ENCODE measurements at regions not wholly inside any gene's neighbourhood (a gene's known extent, or its start where the extent isn't known, plus 50 kb on each side); places are given as distances from the start of the nearest gene placed in this dataset.
A peak's percentile ranks its signal among the peaks of the same experiment; 100 is the strongest.

DNA sequence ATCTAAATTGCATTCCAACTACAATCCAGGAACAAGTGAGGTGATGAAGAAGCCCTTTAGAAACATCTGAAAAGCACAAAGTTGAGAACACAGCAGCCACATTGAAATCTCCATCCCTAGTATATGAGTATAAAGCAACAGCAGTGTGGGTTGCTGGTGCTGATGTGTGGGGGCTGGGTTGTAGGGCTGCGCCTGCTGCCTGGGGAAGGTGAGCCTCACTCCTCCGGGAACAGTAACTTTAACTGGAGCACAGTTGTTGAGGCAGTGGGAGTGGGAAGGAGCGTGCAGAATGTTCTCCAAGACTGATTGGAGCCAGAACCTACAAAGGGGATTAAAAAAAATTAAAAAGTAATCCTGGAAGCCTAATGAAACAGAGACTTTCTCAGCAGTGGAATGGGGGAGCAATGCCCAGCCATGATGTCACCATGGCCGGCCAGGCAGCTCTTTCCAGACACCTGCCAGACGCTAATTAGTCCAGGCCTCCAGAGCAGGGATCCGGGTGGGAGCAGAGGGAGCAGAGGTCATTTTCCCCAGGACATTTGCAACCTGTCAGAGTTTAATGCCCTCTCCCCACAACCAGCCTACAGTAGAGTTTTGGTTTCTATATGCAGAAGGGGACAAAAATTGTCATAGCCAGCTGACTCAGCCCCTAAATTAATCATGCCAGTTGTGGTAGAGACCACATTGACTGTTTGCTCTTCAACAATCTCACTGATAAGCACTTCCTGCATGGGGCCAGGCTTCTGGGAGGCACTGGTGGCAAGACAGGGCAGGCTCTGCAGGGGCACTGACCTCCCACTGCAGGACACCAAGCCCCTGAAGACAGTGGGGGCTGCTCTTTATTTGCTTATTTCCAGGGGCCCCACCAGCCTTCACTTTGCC is 133.0 kb upstream of the ZNF32 start:
- intact Hi-C loops (cut with DNase I), result loop anchor here in 3 of 10 donors (5.0 kb wide), 1 partner anchor 89 kb away; no protein-coding TSS in a partner anchor
- Histone ChIP-seq H3K9me3 (no peaks in the 10 kb centered on the region), H3K27me3 (no peaks in the 10 kb centered on the region), H3K27ac (no peak overlapping the region), H3K36me3 (no peaks in the 10 kb centered on the region), H3K4me3 (no peak overlapping the region), H3K4me1 (peaks cover 0 to 21% (median 7%) of the 10 kb centered on the region in 9 donors)
- peak in 4 of 8 donors; percentile 18 to 61 (median 29) for ATAC-seq
- DNase-seq, result no peak
- 77% methylated on average over 6 of the region's 6 CpGs for WGBS, 2 donors
- TF ChIP-seq, protein P1, sequence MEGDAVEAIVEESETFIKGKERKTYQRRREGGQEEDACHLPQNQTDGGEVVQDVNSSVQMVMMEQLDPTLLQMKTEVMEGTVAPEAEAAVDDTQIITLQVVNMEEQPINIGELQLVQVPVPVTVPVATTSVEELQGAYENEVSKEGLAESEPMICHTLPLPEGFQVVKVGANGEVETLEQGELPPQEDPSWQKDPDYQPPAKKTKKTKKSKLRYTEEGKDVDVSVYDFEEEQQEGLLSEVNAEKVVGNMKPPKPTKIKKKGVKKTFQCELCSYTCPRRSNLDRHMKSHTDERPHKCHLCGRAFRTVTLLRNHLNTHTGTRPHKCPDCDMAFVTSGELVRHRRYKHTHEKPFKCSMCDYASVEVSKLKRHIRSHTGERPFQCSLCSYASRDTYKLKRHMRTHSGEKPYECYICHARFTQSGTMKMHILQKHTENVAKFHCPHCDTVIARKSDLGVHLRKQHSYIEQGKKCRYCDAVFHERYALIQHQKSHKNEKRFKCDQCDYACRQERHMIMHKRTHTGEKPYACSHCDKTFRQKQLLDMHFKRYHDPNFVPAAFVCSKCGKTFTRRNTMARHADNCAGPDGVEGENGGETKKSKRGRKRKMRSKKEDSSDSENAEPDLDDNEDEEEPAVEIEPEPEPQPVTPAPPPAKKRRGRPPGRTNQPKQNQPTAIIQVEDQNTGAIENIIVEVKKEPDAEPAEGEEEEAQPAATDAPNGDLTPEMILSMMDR (IDR thresholded peaks at IDR 0.05), result no peak

DNA sequence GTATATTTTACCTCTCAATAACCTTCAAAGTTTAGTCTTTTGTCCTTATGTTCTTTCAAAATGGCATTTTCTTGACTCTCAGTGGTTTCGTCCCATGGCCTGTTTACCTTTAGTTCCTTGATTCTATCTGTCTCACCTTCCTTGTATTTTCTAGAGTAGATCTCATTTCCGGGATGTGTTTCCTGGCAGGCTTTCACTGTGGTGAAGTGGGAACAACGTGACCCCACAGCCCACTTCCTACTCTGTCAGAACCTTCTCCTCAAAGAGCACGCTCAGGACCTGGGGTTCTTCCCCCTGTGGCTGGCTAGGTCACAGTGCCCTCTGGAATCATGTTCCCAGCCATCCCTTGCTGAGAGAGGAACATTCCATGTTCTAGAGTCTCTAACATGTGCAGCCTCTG is 129.9 kb upstream of the ZNF32 start:
- DNase-seq (no peak), ATAC-seq (no peak)
- no peak overlapping the region for H3K4me3 ChIP-seq
- no peaks in the 10 kb centered on the region for H3K27me3 ChIP-seq
- H3K4me1 ChIP-seq, result peaks cover 0 to 28% (median 7%) of the 10 kb centered on the region in 9 donors
- no peaks in the 10 kb centered on the region for H3K9me3 ChIP-seq
- intact Hi-C loops (cut with DNase I), result loop anchor here in 2 of 10 donors (5.0 to 10.0 kb wide), 2 partner anchors 66 to 84 kb away; no protein-coding TSS in a partner anchor
- TF ChIP-seq, protein P1 (IDR thresholded peaks at IDR 0.05), result no peak
- no peak overlapping the region for H3K27ac ChIP-seq
- 69 to 72% methylated on average over 4 of the region's 4 CpGs for WGBS, 2 donors
- no peaks in the 10 kb centered on the region for H3K36me3 ChIP-seq

GRCh38 chr10:43775384-43775783 is 126.7 kb upstream of the ZNF32 start:
- Histone ChIP-seq H3K9me3 (peaks cover 0 to 9% (median 0%) of the 10 kb centered on the region in 11 donors), H3K4me3 (no peak overlapping the region), H3K27me3 (no peaks in the 10 kb centered on the region), H3K4me1 (peaks cover 0 to 15% (median 0%) of the 10 kb centered on the region in 9 donors), H3K36me3 (no peaks in the 10 kb centered on the region), H3K27ac (no peak overlapping the region)
- ATAC-seq, result no peak
- no peak for DNase-seq
- intact Hi-C loops (cut with DNase I), result loop anchor here in 2 of 10 donors (5.0 to 10.0 kb wide), 2 partner anchors 63 to 81 kb away; no protein-coding TSS in a partner anchor
- 97 to 98% methylated on average over 12 of the region's 12 CpGs for WGBS, 2 donors
- TF ChIP-seq, protein P1 (IDR thresholded peaks at IDR 0.05), result no peak

DNA sequence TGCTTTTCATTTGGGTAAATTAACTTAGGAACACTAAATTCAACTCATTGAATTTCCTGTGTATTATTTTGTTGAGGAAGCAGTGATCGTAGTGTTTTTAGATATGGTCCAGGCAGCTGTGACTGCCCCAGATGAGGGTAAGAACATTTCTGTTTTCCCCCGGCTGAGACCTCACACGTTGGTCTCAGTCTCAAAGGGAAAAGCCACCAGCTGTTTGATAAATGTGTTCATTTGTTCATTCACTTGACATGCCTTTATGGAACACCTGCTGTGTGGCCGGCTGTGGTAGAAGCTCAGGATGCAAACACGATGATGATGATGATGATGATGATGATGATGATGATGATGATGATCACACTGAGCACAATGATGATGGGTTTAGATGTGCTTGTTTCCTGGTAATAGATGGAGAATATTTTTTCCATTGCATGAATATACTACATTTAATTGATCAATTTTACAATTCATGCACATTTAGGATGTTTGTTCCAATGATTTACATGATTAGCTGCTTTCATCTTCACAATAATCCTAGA is 125.6 kb upstream of the ZNF32 start:
- Histone ChIP-seq H3K4me1 (peaks cover 0 to 15% (median 0%) of the 10 kb centered on the region in 9 donors), H3K4me3 (no peak overlapping the region), H3K36me3 (no peaks in the 10 kb centered on the region), H3K27ac (no peak overlapping the region), H3K27me3 (no peaks in the 10 kb centered on the region), H3K9me3 (peaks cover 0 to 14% (median under 1%) of the 10 kb centered on the region in 11 donors)
- intact Hi-C loops (cut with DNase I), result loop anchor here in 1 of 10 donors (10.0 kb wide), 1 partner anchor 80 kb away; no protein-coding TSS in a partner anchor
- ATAC-seq (no peak), DNase-seq (no peak)
- TF ChIP-seq, protein P1 (IDR thresholded peaks at IDR 0.05), result no peak
- WGBS, 2 donors, result 55 to 68% methylated on average over 5 of the region's 5 CpGs

Data from heart right ventricle (tissue), 16 donors.